Astrocyte (in vitro differentiated cells and primary cell): ENCODE measurements at regions not wholly inside any gene's neighbourhood (a gene's known extent, or its start where the extent isn't known, plus 50 kb on each side); places are given as distances from the start of the nearest gene placed in this dataset.

Experiments used
- EZH2 ChIP-seq: IDR thresholded peaks from 2 replicates; pipeline ENCODE4 v1.6.1; 2012; ENCODE audit warnings: mild to moderate bottlenecking, low read length, inconsistent platforms; ENCODE audit not compliant: insufficient read depth
- TF ChIP-seq, protein P1 (sequence below): IDR thresholded peaks from 2 replicates; pipeline ENCODE4 v1.5.1; 2011; ENCODE audit warnings: low read depth, mild to moderate bottlenecking, inconsistent platforms, low read length, moderate library complexity; ENCODE audit not compliant: insufficient read depth

DNA sequence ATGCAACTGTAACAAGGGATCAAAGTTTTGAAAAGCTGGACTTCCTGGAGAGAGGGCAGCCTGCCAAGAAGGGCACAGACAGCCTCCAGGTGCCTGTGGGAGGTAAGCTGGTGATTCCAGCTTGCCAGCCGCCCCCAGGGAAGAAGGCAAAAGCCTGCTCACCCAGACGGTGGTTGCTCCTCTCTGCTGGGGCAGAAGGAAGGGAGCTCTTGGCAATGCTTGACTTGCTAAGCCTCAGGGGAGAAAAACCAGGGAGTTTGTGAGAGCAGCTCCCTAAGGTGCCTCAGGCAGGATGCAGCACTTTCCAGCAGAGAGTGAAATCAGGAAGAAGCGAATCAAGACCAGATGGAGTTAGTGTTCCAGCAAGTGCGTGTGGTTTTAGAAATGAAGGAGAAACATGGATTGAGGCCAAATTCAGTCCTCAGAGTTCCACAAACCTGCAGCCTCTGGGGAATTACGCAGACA lies 553.6 kb downstream of the BUD13 start:
- TF ChIP-seq, protein P1, sequence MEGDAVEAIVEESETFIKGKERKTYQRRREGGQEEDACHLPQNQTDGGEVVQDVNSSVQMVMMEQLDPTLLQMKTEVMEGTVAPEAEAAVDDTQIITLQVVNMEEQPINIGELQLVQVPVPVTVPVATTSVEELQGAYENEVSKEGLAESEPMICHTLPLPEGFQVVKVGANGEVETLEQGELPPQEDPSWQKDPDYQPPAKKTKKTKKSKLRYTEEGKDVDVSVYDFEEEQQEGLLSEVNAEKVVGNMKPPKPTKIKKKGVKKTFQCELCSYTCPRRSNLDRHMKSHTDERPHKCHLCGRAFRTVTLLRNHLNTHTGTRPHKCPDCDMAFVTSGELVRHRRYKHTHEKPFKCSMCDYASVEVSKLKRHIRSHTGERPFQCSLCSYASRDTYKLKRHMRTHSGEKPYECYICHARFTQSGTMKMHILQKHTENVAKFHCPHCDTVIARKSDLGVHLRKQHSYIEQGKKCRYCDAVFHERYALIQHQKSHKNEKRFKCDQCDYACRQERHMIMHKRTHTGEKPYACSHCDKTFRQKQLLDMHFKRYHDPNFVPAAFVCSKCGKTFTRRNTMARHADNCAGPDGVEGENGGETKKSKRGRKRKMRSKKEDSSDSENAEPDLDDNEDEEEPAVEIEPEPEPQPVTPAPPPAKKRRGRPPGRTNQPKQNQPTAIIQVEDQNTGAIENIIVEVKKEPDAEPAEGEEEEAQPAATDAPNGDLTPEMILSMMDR, result no peak
- TF ChIP-seq EZH2, result no peak
